ENCODE measurements at regions not wholly inside any gene's neighbourhood (a gene's known extent, or its start where the extent isn't known, plus 50 kb on each side); places are given as distances from the start of the nearest gene placed in this dataset.

DNA sequence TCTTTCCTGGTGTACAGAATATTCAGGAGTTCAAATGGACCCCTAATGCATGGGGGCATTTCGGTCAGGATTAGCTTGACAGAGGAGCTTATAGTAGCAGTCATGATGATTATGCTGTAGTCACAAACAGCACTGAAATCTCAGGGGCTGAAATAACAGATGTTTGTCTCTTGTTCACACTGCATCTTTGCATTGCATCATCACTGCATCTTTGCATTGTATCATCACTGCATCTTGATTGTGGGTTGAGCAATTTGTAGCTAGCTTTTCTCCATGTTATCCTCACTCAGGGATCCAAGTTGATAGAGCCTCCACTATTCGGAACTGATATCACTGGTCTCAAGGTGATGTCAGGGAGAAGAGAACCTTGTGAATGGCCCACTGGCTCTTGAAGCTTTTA is 160.9 kb downstream of the GATB start:
- TF ChIP-seq CTCF (IDR thresholded peaks at IDR 0.05) = no peak
- TF ChIP-seq POLR2A (IDR thresholded peaks at IDR 0.05) = no peak
